ENCODE measurements at regions not wholly inside any gene's neighbourhood (a gene's known extent, or its start where the extent isn't known, plus 50 kb on each side); places are given as distances from the start of the nearest gene placed in this dataset.

- ATAC-seq (ENCODE audit: insufficient read depth, low FRiP score) (no peak), DNase-seq (no peak)
- Histone ChIP-seq H3K36me3 (ENCODE audit: control insufficient read depth in 4 of 4, insufficient read depth in 4 of 4, low read length in 4 of 4) (peaks cover 0 to 3% (median 0%) of the 10 kb centered on the region in 4 donors), H3K9me3 (ENCODE audit: control insufficient read depth in 4 of 4, insufficient read depth in 3 of 4, low read length in 3 of 4) (no peaks in the 10 kb centered on the region), H3K9ac (ENCODE audit: insufficient read depth in 1 of 2, low read length in 2 of 2) (no peak overlapping the region), H3K27me3 (ENCODE audit: control insufficient read depth in 3 of 3, insufficient read depth in 3 of 3, low read length in 2 of 3) (no peaks in the 10 kb centered on the region), H3K27ac (ENCODE audit: low read depth in 1 of 2, low read length in 1 of 2) (no peak overlapping the region), H3K4me3 (no peak overlapping the region), H3K4me1 (ENCODE audit: control insufficient read depth in 5 of 5, insufficient read depth in 5 of 5, low read length in 5 of 5) (no peaks in the 10 kb centered on the region)
- WGBS, 2 donors = 84 to 88% methylated on average over 5 of the region's 5 CpGs
- TF ChIP-seq, protein P1, sequence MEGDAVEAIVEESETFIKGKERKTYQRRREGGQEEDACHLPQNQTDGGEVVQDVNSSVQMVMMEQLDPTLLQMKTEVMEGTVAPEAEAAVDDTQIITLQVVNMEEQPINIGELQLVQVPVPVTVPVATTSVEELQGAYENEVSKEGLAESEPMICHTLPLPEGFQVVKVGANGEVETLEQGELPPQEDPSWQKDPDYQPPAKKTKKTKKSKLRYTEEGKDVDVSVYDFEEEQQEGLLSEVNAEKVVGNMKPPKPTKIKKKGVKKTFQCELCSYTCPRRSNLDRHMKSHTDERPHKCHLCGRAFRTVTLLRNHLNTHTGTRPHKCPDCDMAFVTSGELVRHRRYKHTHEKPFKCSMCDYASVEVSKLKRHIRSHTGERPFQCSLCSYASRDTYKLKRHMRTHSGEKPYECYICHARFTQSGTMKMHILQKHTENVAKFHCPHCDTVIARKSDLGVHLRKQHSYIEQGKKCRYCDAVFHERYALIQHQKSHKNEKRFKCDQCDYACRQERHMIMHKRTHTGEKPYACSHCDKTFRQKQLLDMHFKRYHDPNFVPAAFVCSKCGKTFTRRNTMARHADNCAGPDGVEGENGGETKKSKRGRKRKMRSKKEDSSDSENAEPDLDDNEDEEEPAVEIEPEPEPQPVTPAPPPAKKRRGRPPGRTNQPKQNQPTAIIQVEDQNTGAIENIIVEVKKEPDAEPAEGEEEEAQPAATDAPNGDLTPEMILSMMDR (IDR thresholded peaks at IDR 0.05; ENCODE audit: control extremely low read depth, extremely low read depth) = no peak
These were observed 303.8 kb downstream of the FSIP2 start for GRCh38 chr2:186042207-186043028.

GRCh38 chr2:186044761-186045160, 306.2 kb downstream of the FSIP2 start:
- 93 to 95% methylated on average over 2 of the region's 2 CpGs for WGBS, 2 donors
- H3K4me3 ChIP-seq = no peak overlapping the region
- no peaks in the 10 kb centered on the region for H3K4me1 ChIP-seq (ENCODE audit: control insufficient read depth in 5 of 5, insufficient read depth in 5 of 5, low read length in 5 of 5)
- DNase-seq (no peak), ATAC-seq (ENCODE audit: insufficient read depth, low FRiP score) (no peak)
- H3K9ac ChIP-seq (ENCODE audit: insufficient read depth in 1 of 2, low read length in 2 of 2) = no peak overlapping the region
- no peak overlapping the region for H3K27ac ChIP-seq (ENCODE audit: low read depth in 1 of 2, low read length in 1 of 2)
- no peaks in the 10 kb centered on the region for H3K36me3 ChIP-seq (ENCODE audit: control insufficient read depth in 4 of 4, insufficient read depth in 4 of 4, low read length in 4 of 4)
- H3K27me3 ChIP-seq (ENCODE audit: control insufficient read depth in 3 of 3, insufficient read depth in 3 of 3, low read length in 2 of 3) = no peaks in the 10 kb centered on the region
- TF ChIP-seq, protein P1 (IDR thresholded peaks at IDR 0.05; ENCODE audit: control extremely low read depth, extremely low read depth) = no peak
- H3K9me3 ChIP-seq (ENCODE audit: control insufficient read depth in 4 of 4, insufficient read depth in 3 of 4, low read length in 3 of 4) = no peaks in the 10 kb centered on the region

GRCh38 chr2:186052930-186053329, 314.3 kb downstream of the FSIP2 start:
- DNase-seq (no peak), ATAC-seq (ENCODE audit: insufficient read depth, low FRiP score) (no peak)
- Histone ChIP-seq H3K27me3 (ENCODE audit: control insufficient read depth in 3 of 3, insufficient read depth in 3 of 3, low read length in 2 of 3) (no peaks in the 10 kb centered on the region), H3K4me3 (no peak overlapping the region), H3K9me3 (ENCODE audit: control insufficient read depth in 4 of 4, insufficient read depth in 3 of 4, low read length in 3 of 4) (no peaks in the 10 kb centered on the region), H3K36me3 (ENCODE audit: control insufficient read depth in 4 of 4, insufficient read depth in 4 of 4, low read length in 4 of 4) (no peaks in the 10 kb centered on the region), H3K9ac (ENCODE audit: insufficient read depth in 1 of 2, low read length in 2 of 2) (no peak overlapping the region), H3K4me1 (ENCODE audit: control insufficient read depth in 5 of 5, insufficient read depth in 5 of 5, low read length in 5 of 5) (no peaks in the 10 kb centered on the region), H3K27ac (ENCODE audit: low read depth in 1 of 2, low read length in 1 of 2) (no peak overlapping the region)
- 85 to 96% methylated on average over 1 of the region's 1 CpG for WGBS, 2 donors
- TF ChIP-seq, protein P1 (IDR thresholded peaks at IDR 0.05; ENCODE audit: control extremely low read depth, extremely low read depth) = no peak

All from lung (tissue), 11 donors.